Peyer's patch (tissue), 4 donors: ENCODE measurements at regions not wholly inside any gene's neighbourhood (a gene's known extent, or its start where the extent isn't known, plus 50 kb on each side); places are given as distances from the start of the nearest gene placed in this dataset.

Source experiments
- CTCF ChIP-seq, 6 experiments: fragments of 450-650 bp in 4 of 6; fragments of 200-600 bp in 2 of 6; sonication (generic) in 1 of 6; IDR thresholded peaks; one replicate each; pipeline ENCODE4 v1.5.1; 2017 to 2019; ENCODE audit warnings: antibody characterized with exemption in 6 of 6, mild to moderate bottlenecking in 3 of 6, moderate library complexity in 1 of 6
- POLR2A ChIP-seq, 2 donors: fragments of 450-650 bp; IDR thresholded peaks; one replicate each; pipeline ENCODE4 v1.5.1; 2017; ENCODE audit warnings: antibody characterized with exemption in 2 of 2, mild to moderate bottlenecking in 2 of 2, moderate library complexity in 2 of 2

- TF ChIP-seq CTCF (IDR thresholded peaks at IDR 0.05) (no peak), POLR2A (IDR thresholded peaks at IDR 0.05) (no peak)
Measured at GRCh38 chr9:88814577-88814976, 176.7 kb upstream of the S1PR3 start.
